HG02798 (cell line): ENCODE measurements at regions not wholly inside any gene's neighbourhood (a gene's known extent, or its start where the extent isn't known, plus 50 kb on each side); places are given as distances from the start of the nearest gene placed in this dataset.

Experiments used
- ATAC-seq: cut with Tn5 transposase; IDR thresholded peaks from one replicate; pipeline ENCODE4 v1.9.1; 2021; ENCODE audit warnings: mild to moderate bottlenecking; ENCODE audit not compliant: unreplicated experiment, poor library complexity

DNA sequence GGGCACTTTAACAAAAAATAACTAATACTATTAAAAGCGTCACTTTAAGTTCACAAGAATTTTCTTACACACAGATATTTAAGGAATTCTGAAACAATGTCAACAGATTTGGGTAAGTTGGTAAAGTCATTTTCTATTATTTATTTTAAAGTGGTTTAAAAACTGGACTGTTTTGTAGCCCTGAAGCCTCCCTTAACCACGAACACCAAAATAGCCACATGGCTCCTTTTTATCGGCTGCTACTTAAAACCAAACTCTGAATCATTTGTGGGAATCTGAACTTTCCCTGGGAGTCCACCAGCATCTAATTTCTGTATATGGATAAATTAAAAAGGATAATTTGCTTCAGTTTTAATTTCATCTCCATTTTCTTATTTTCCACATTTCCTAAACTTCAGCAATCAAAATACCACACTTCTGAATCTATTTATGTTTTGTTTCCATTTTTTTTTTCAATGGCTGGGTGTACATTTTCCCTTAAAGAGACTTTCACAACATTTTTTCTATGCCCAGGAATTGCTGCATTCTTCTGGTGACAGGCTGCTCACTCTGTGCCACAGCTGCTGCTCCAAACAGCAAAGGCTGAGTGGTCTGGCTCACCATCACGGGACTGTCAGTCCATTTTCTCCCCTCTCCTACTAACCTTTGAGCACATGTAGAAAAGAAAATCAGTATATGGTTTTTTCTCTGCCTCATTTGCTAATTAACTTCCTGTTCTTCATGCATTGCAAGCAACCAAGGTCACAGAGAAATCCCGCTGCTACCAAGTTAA, 255.5 kb upstream of the KCNJ16 start:
- no peak for ATAC-seq

DNA sequence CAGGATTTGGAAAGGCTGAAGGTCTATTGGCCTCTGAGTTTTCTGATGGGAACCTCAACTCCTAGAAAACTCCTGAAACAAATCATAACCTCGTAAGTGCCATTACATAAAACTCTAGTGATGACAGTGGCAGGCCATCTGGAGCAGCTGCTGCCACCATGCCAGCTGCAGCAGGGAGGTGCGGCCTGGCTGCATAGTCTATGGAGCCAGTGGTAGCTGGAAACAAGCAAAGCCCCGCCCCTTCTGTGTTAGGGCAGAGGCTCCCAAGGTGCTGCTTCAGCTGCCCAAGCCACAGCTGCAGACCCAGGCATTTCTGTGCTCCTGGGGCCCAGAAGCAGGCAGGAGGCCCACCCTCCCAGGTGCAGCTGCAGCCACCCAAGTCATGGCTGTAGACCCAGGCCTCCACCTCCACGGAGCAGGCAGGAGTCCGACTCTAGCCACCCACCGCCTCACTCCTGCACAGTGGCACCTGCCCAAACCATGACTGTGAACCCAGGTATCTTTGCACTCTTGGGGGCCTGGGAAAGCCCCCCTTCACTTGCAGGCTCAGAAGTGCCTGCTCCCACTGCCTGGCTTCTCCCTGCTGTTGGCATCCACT, 254.1 kb upstream of the KCNJ16 start:
- no peak for ATAC-seq

DNA sequence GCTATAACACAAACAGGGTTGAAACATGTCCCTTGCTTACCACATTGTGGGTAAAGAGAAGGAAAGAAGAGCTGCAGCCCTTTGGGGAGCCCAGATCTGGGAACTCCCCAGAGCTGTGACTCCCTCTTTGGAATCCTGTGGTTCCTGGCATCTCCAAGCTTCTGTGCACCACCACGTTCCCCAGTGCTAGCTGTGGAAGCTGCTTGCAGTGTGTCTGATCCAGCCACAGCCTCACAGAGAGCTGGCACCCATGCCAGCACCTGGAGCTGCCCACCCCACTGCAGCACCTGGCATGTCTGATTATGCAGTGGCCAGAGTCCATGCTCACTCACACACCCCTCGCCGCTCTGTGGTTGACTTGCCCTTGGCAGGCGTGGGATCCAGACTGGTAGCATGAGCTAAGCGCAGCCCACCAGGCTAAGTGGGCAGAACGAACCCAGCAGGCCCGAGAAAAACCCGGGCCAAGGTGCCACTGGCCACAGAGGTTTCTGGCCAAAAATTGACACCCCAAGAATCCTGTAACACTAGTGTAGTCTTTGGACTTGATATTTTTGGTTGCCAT, 252.6 kb upstream of the KCNJ16 start:
- ATAC-seq, result no peak

DNA sequence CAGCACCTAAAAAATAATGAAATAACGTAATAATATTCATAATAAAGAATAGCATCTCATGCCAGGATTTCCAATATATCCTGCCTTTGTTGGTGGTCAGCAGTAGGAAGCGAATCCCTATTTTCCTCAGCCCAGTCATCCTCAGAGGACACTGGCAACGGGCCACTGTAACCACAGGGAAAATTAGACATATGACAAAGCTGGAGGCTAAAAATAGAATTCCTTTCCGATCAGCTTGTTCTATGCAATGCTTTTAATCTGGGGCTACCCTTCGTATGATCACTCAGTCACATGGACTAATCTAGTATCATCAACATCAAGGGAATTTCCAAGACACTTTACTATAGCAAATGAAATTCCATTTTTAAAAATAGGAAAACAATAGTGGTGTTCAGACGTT, 246.9 kb upstream of the KCNJ16 start:
- ATAC-seq, result no peak

DNA sequence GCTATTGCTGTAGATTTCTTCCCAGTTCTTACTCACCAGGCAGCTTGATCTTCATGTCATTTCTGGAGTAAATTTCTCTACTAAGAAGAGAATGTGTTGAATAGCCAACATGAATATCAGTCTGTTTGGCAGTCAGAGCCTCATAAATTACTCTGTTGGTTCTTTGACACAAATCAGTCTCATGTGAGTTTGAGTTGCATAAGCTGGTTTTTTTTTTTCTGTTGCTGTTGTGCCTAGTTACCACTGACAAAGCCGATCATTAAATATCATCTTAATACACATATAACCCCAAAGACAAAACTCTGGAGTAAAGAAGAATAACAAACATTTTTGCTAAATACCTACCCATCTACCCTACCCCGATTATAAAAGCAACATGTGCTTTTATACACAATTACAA, 240.5 kb upstream of the KCNJ16 start:
- no peak for ATAC-seq

DNA sequence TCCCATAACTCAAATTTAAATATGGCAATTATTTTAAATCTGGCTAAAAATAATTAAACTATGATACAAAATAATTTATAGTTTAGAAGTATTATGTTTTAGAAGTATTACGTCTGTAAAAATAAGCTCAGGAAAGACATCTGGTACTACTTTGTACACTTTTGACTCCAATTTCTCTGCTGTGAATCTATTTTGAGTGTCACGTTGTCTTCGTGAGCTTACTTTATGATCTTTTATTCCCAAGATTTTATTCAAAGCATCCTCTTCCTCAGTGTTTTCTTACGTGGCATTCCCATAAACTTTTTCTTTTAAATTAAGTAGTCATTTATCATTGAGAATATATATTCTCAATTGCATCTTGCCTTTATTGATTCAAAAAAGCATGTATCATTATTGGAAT, 223.3 kb upstream of the KCNJ16 start:
- no peak for ATAC-seq

DNA sequence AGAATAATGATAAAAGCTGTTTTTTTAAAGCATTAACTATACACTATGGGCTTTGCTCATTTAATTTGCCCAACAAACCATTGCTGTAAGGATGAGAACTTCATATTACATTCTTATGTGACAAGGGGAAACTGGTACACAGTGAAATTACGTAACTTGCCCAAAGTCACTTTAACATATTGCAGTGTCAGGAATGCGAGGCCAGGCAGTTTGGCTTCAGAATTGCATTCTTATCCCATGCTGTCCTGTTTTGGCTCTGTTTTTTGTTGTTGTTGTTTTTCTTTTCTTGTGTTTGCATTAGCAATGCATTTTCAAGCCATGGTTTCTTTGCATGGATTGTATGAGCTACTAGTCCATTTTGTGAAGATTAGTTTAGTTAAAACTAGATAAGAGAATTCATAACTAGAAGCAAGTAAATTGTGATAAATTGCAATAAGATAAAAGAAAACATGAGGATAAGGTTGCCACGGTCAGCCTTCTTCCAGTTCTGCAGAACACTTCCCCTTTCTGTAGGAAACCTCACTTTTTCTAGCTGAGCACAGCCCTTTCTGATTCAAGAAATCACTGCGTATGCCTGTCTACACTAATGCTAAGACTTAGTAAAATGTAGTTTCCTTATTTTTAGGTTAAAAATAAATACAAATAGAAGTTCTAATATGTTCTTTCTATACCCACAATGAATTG, 221.3 kb upstream of the KCNJ16 start:
- no peak for ATAC-seq

DNA sequence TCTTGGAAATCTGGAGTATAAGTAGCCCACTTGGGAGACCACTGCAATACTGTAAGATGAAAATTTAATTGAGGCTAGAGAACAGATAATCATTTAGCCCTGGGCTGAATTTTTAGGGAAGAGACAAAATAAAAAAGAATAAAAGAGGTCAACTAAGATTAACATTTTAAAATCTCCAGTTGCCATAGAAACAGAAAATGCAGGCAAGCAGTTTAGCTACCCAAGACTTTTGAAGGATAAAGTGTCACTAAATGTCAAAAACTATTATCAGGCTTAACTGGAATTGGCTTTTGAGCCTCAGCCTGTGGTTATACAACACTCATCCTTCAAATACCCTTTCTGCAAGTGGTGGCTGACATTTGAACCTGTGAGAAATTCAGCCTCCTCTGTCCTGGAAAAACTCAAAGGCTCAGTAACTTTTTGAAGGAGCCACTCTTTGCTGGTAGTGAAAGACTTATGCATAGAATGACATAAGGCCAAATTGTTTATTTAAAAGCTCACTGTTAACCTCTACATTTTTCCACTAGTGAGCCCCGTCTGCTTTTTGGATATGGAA, 220.7 kb upstream of the KCNJ16 start:
- ATAC-seq, result no peak

DNA sequence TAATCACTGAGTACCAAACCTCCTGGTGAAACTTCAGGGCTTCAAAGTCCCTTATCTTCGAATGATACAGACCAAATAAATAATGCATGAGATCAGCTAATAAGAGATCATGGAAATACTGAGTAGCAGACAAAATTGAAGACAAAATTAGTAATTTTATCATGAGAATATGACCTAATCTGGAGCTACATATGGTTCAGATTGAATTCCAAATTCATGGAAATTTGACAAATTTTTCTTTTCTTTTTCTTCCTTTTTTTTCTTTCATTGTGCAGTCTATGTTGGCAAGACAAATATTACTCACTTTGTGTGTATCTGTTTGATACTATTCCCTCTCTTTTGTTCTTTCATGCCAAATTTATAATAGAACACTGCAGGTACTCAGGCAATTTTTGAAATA, 218.1 kb upstream of the KCNJ16 start:
- no peak for ATAC-seq

DNA sequence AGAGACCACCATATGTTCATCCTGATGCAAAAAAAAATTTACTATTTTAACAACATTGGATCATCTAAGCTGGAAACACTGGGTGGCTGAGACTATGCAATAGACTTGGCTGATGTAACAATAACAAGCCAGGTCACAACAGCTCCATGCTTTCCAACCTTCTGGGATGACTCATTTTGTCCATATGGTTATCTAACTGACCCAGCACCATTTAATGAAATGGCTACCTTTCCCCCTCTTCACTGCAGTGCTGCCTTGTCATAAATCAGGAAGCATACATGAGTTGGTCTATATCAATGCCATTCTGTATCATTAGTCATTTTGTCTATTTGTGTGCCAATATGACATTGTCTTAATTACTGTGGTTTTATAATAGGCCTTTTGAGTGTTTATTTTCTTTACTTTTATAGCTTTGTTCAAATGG, 217.6 kb upstream of the KCNJ16 start:
- ATAC-seq, result no peak

DNA sequence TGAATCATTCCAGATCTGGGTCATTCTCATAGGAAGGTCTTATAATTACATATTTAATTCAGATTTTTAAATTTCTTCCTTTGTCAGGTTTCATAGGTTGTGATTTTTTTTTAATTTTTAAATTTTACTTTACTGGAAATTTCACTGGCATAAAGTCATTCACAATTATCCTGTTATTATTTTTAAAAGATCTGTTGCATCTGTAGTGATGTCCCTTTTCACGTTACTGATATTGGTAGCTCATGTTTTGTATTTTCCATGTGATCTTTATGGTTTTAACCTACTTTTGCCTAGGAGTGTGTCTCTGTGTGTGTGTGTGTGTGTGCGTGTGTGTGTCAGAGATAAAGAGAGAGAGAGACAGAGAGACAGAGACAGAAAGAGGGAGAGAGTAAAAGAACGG, 216.6 kb upstream of the KCNJ16 start:
- ATAC-seq, result no peak

DNA sequence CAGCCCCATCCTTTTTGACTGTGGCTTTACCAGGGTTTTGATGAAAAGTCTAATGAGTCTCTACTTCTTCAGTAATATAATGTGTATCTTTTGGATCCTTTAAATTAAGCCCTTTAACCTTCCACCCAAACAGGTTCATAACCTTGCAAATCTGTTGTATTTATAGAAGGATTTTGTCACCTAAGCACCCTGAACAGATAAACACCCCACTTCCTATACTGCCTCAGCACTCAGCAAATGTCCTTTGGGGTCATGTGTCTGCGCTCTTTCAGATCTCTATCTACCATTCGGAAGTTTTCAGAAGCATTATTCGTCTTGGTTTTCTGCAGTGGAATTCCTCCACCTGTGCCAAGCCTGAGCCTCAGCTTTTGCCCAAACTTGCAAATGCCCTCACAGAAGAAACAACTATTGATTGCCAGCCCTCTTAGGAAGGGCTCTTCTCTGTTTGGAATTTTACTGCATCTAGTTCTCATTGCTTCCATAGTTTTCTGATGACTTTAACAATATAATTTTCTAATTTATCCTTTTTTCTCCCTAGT, 214.8 kb upstream of the KCNJ16 start:
- no peak for ATAC-seq

DNA sequence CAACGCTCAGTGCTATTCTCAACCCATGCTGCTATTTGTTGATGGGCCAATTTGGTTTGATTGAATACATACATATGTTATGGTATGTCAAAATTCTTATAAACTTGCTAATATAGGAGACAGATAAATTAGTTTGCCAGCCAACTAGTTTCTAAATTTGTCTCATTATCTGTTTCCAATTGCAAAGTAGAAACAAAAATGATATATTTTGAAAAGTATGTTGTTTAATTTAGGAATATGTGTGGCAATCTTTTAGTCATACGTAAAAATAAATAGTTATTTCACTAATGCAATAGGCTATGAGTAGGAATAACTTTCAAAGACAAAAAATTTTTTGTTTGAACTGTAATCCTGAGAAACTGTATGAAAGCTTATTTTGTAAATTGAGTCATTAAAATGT, 210.6 kb upstream of the KCNJ16 start:
- no peak for ATAC-seq

DNA sequence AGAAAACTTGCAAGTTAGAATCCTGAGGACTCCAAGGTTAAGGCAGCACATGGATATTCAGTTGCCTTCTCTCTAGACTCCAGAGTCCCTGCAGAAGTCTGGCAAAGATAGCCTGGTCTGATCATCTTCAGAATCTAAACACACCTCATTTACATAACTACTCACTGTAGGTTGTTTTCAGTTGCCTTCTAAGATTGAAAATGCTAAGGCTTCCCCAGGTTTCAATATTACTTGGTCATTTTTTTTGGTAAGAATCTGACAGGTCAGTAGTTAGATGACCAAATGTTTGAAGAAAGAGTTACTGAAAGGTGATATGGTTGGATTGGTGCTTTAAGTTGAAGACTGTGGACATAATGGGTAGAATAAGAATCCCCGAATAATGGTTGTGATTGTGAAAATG, 205.4 kb upstream of the KCNJ16 start:
- peak; percentile 82 for ATAC-seq

DNA sequence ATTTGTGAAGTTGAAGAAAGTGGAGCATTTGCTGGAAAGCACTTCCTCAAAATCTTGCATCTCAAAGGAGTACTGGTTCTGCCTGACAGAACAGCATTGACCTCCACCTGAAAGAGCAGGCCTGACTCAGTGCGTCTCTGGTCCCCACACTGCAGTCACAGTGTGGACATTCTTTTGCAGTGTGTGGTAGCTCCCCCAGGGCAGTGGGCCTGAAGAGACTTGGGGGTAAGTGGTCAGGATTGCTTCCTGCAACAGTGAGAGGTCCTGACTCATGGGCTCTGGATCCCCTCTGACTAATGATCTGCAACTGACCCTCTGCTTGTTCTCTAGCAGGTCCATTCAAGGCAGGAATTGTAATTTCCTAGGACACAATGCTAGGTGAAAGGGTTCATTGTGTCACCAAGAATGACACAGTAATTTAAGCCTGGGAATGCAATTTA, 204.9 kb upstream of the KCNJ16 start:
- peak; percentile 54 for ATAC-seq

DNA sequence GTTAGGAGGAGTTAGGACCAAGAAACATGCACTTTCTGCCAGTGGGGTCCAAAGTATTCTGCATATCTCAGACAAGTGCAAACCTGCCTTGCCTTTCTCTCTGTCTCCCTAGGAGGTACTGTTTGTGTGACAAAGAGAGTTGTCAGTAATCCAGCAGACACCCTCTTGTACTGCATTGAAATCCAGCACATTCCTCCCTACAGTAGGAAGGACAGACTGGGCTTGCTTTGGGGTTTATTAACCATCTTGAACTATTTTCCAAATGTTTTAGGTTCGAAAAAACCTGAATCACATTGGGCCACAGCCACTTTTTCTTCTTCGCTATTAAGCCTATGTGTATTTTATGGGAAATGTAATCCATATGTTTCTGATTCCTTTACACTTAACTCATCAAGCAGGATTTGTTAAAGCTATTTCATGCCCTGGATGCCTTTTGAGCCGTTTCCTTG, 204.2 kb upstream of the KCNJ16 start:
- ATAC-seq, result no peak

DNA sequence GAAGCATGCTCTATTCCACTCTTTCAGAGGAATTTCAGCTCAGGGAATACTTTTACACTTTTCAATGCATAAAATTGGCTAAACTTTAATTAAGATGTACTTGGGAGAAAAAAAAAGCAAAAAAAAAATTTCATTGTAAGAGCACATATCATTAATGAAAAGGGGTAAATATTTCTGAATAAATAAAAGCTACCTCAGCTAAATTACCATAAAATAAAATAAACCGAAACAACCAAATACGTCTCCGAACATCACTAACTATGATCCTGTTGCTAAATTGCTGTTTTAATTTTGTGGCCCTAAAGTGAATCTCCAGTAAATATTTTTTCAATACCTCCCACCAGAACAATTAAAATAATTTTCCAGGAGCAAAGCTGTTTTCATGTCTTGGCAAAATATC, 203.7 kb upstream of the KCNJ16 start:
- no peak for ATAC-seq

DNA sequence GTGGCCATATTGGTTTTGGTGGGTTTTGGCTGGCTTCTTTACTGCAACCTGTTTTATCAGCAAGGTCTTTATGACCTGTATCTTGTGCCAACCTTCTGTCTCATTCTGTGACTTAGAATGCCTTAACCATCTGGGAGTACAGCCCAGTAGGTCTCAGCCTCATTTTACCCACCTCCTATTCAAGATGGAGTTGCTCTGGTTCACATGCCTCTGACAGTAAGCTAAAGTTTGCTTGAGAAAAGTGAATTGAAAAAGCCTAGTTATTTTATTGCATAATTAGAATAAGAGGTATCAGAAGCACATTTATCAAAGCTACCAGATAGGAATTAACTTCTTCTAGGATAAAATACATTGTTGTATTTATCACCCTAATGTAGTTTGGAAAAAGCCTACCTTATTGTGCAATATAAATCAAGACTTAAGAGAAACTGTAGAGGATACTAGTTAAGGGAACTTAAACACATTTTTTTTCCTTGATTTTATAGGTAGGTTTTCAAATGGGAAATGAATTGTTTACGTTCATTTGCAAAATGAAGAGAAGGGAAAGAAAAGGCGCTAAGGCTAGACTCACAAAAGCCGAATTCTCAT, 202.3 kb upstream of the KCNJ16 start:
- ATAC-seq, result no peak

DNA sequence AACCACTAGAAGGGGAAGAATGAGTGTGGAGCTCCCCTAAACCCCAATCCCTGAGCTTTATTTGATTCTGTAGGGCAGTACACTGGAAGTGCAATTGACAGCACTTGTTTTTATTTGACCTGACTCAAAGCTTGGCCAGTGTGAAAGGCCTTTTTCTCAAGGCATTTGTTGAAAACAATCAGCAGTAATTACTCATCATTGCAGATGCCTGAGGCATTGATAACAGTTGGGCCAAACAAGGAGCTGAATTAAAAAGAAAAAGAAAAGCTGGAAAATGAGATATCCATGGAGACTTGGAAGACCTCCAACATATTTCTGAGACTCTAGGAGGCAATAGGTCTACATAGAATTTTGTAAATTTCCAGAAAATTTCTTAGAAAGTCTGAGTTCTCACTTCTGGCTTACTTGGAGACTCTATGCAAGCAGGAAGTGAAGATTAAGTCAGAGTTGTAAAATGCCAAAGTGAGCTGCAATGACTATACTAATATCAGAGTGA, 200.8 kb upstream of the KCNJ16 start:
- no peak for ATAC-seq

DNA sequence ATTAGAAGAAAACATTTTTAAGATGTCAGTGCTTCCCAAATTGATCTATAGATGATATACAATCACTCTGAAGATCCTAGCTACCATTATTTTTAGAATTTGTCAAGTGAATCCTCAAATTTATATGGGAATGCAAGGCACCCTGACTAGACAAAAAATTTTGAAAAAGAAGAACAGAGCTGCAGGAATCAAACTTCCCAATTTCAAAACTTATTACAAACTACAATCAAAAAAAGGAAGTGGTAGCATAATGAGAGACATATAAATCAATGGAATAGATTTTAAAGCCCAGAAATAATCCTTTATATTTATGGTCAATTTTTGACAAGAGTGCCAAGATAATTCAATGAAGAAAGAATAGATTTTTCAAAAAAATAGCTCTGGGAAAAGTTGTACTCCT, 198.3 kb upstream of the KCNJ16 start:
- ATAC-seq, result no peak
